ENCODE measurements at regions not wholly inside any gene's neighbourhood (a gene's known extent, or its start where the extent isn't known, plus 50 kb on each side); places are given as distances from the start of the nearest gene placed in this dataset.

DNA sequence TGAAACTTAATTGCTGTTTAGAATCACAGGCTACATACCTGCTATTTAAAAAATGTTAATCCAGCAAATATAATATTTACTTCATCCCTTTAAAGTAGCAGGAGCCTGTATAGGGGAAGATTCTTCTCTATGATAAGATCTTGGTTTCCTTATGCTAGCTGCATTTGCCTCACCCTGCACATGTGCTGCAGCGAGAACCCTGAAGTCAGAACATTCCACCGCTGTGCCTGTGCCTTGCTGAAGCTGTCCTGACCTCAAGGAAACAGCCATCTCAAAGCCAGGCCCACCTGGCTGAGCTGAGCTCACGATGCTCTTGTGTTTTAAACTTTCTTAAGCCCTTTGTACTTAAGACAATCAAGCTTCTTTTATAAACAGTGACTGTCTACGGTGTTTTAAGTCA lies 355.0 kb upstream of the PCDH20 start:
- 57% methylated on average over 4 of the region's 4 CpGs for WGBS (ENCODE audit: low lambda C conversion rate, missing lambda C conversion rate)
- no peak for TF ChIP-seq EZH2phosphoT487 (IDR thresholded peaks at IDR 0.05; ENCODE audit: low read depth, severe bottlenecking, unreplicated experiment)
- no peak for TF ChIP-seq CTCF (IDR thresholded peaks at IDR 0.05; ENCODE audit: poor library complexity)
- no peak for TF ChIP-seq EZH2 (IDR thresholded peaks at IDR 0.05; ENCODE audit: borderline replicate concordance)
- Histone ChIP-seq H3K27ac (no peak overlapping the region), H4K20me1 (ENCODE audit: insufficient read depth, poor library complexity, severe bottlenecking) (no peaks in the 10 kb centered on the region), H3K9me2 (replicated peaks; ENCODE audit: insufficient read depth) (no peaks in the 10 kb centered on the region), H3K4me3 (no peak overlapping the region), H3K9me3 (ENCODE audit: low read depth) (no peaks in the 10 kb centered on the region), H3K27me3 (no peaks in the 10 kb centered on the region), H3K4me2 (no peak overlapping the region), H2AFZ (no peak overlapping the region), H3K36me3 (replicated peaks; ENCODE audit: insufficient read depth, low read depth) (no peaks in the 10 kb centered on the region), H3K4me1 (ENCODE audit: insufficient read depth) (no peaks in the 10 kb centered on the region), H3K79me2 (no peaks in the 10 kb centered on the region)
- no peak for DNase-seq (ENCODE audit: low spot score)

DNA sequence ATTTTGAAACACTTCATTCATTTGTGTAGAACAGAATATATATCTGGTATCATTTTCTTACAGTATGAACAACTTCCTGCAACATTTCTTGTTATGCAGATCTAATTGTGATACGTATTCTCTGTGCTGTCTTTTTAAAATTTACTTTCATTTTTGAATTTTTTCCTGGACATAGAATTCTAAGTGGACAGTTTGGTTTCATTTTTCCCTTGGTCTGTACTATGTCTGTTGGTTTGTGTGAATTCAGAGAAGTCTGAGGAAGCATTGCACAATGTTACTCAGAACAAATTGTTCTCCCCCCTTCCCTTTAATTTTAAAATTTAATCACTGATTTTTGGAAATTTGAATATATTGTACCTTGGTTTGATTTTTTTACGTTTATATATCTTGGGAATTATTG lies 352.5 kb upstream of the PCDH20 start:
- no peak overlapping the region for H3K4me2 ChIP-seq
- 86% methylated on average over 2 of the region's 2 CpGs for WGBS (ENCODE audit: low lambda C conversion rate, missing lambda C conversion rate)
- no peak overlapping the region for H3K27ac ChIP-seq
- no peaks in the 10 kb centered on the region for H3K27me3 ChIP-seq
- H3K9me2 ChIP-seq (replicated peaks; ENCODE audit: insufficient read depth), result no peaks in the 10 kb centered on the region
- DNase-seq (ENCODE audit: low spot score), result no peak
- H3K9me3 ChIP-seq (ENCODE audit: low read depth), result no peaks in the 10 kb centered on the region
- no peaks in the 10 kb centered on the region for H4K20me1 ChIP-seq (ENCODE audit: insufficient read depth, poor library complexity, severe bottlenecking)
- H3K36me3 ChIP-seq (replicated peaks; ENCODE audit: insufficient read depth, low read depth), result no peaks in the 10 kb centered on the region
- H3K4me1 ChIP-seq (ENCODE audit: insufficient read depth), result no peaks in the 10 kb centered on the region
- H2AFZ ChIP-seq, result no peak overlapping the region
- H3K79me2 ChIP-seq, result no peaks in the 10 kb centered on the region
- no peak for TF ChIP-seq EZH2 (IDR thresholded peaks at IDR 0.05; ENCODE audit: borderline replicate concordance)
- TF ChIP-seq EZH2phosphoT487 (IDR thresholded peaks at IDR 0.05; ENCODE audit: low read depth, severe bottlenecking, unreplicated experiment), result no peak
- no peak for TF ChIP-seq CTCF (IDR thresholded peaks at IDR 0.05; ENCODE audit: poor library complexity)
- H3K4me3 ChIP-seq, result no peak overlapping the region

DNA sequence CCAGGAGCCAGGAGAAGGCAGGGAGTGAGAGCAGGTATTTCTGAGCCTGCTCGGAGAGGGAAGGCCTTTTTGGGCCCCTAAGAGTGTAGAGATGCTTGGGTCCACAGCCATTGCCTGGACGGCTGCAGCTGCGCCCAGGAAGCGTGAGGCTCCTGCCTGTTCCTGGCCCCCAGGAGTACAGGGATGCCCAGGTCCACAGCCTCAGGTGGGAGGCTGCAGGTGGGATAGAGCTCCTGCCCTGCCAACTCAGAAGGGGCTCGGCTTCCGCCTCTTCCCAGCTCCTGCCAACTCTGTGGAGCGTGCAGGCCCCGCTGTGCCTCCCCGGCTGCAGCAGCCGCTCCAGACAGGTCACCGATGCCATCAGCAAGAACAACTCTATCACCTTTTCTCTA lies 351.0 kb upstream of the PCDH20 start:
- Histone ChIP-seq H3K4me2 (no peak overlapping the region), H3K9me2 (replicated peaks; ENCODE audit: insufficient read depth) (no peaks in the 10 kb centered on the region), H3K4me3 (no peak overlapping the region), H3K79me2 (no peaks in the 10 kb centered on the region), H3K27ac (no peak overlapping the region), H2AFZ (no peak overlapping the region), H4K20me1 (ENCODE audit: insufficient read depth, poor library complexity, severe bottlenecking) (no peaks in the 10 kb centered on the region), H3K36me3 (replicated peaks; ENCODE audit: insufficient read depth, low read depth) (no peaks in the 10 kb centered on the region), H3K9me3 (ENCODE audit: low read depth) (no peaks in the 10 kb centered on the region), H3K27me3 (no peaks in the 10 kb centered on the region), H3K4me1 (ENCODE audit: insufficient read depth) (no peaks in the 10 kb centered on the region)
- 90% methylated on average over 11 of the region's 11 CpGs for WGBS (ENCODE audit: low lambda C conversion rate, missing lambda C conversion rate)
- no peak for DNase-seq (ENCODE audit: low spot score)
- TF ChIP-seq EZH2 (IDR thresholded peaks at IDR 0.05; ENCODE audit: borderline replicate concordance) (no peak), CTCF (IDR thresholded peaks at IDR 0.05; ENCODE audit: poor library complexity) (no peak), EZH2phosphoT487 (IDR thresholded peaks at IDR 0.05; ENCODE audit: low read depth, severe bottlenecking, unreplicated experiment) (no peak)

All from hepatocyte (in vitro differentiated cells).